ENCODE measurements at regions not wholly inside any gene's neighbourhood (a gene's known extent, or its start where the extent isn't known, plus 50 kb on each side); places are given as distances from the start of the nearest gene placed in this dataset.

DNA sequence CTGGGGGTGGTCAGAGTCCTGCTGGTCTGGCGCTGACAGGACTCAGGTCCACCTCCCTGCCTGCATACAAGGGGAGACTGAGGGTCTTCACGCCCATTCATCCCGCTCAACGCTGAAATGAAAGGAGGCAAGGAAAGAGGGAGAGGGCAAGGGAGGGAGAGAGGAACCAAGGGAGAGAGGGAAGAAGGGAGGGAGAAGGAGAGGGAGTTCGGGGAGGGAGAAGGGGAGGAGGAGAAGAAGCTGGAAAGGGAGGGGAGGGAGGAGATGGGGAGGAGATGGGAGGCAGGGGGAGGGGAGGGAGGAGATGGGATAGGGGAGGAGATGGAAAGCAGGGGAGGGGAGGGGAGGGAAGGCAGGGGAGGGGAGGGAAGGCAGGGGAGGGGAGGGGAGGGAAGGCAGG lies 69.4 kb upstream of the INPP5A start:
- Histone ChIP-seq H2BK120ac (ENCODE audit: low read depth, low read length) (no peak overlapping the region), H3K36me3 (ENCODE audit: control insufficient read depth, insufficient read depth, low read length) (no peaks in the 10 kb centered on the region), H3K9me3 (ENCODE audit: control insufficient read depth, insufficient read depth, low read length) (peaks cover 6% of the 10 kb centered on the region; the same call in 1 of the 2 replicates), H3K27ac (ENCODE audit: insufficient read depth, low read length) (no peak overlapping the region), H3K4me1 (ENCODE audit: control insufficient read depth, insufficient read depth, low read length) (no peaks in the 10 kb centered on the region; the same call in 1 of the 2 replicates), H4K91ac (ENCODE audit: insufficient read depth, low read depth, low read length) (no peak overlapping the region), H3K9ac (ENCODE audit: low read depth, low read length) (no peak overlapping the region), H3K23ac (ENCODE audit: low read depth, low read length) (no peak overlapping the region), H4K8ac (ENCODE audit: low read depth in 2 of 2, low read length in 2 of 2) (no peak overlapping the region), H3K14ac (replicated peaks; ENCODE audit: low read depth, low read length) (no peak overlapping the region), H3K27me3 (ENCODE audit: control insufficient read depth, insufficient read depth, low read length) (peaks cover 11% of the 10 kb centered on the region; the same call in 1 of the 2 replicates), H3K56ac (ENCODE audit: extremely low read depth, insufficient read depth, low read length) (no peak overlapping the region), H2BK15ac (ENCODE audit: low read depth, low read length) (no peak overlapping the region), H2AFZ (replicated peaks; ENCODE audit: low read length, poor library complexity) (no peak overlapping the region), H4K20me1 (ENCODE audit: insufficient read depth, low read length) (no peaks in the 10 kb centered on the region), H2BK20ac (ENCODE audit: low read depth, low read length) (no peak overlapping the region), H2AK9ac (replicated peaks; ENCODE audit: low read depth, low read length, poor library complexity) (no peak overlapping the region), H2BK5ac (ENCODE audit: low read depth, low read length, poor library complexity, severe bottlenecking) (no peak overlapping the region), H3K9me1 (ENCODE audit: insufficient read depth, low read length) (no peaks in the 10 kb centered on the region), H3K79me1 (ENCODE audit: low read depth in 1 of 2, low read length in 2 of 2) (no peaks in the 10 kb centered on the region), H4K5ac (ENCODE audit: low read depth, low read length) (no peak overlapping the region), H2AK5ac (ENCODE audit: low read depth, low read length) (no peak overlapping the region), H3K4me3 (ENCODE audit: insufficient read depth, low read depth, low read length) (no peak overlapping the region), H3K4ac (ENCODE audit: low read depth, low read length) (no peak overlapping the region), H3K18ac (ENCODE audit: low read depth, low read length) (no peak overlapping the region), H3K4me2 (ENCODE audit: low read depth, low read length) (no peak overlapping the region)
- in situ Hi-C loops (cut with MboI; ENCODE audit: low sequenced_read_pairs) = no loop called here
- ChIA-PET POLR2A (ENCODE audit: unreplicated experiment) (no interaction called here), CTCF (no interaction called here)
- TF ChIP-seq POLR2A (IDR thresholded peaks at IDR 0.05; ENCODE audit: low read depth, low read length) (no peak), FOS (IDR thresholded peaks at IDR 0.05; ENCODE audit: low read depth, low read length) (no peak), SMC3 (IDR thresholded peaks at IDR 0.05; ENCODE audit: low read depth, low read length) (no peak), MAFK (IDR thresholded peaks at IDR 0.05; ENCODE audit: low read depth, low read length) (no peak), MAZ (IDR thresholded peaks at IDR 0.05; ENCODE audit: borderline replicate concordance, low read depth, low read length) (no peak), MXI1 (IDR thresholded peaks at IDR 0.05; ENCODE audit: borderline replicate concordance, low read depth, low read length) (no peak), CHD1 (IDR thresholded peaks at IDR 0.05; ENCODE audit: low read depth, low read length) (no peak), RFX5 (IDR thresholded peaks at IDR 0.05; ENCODE audit: low read depth, low read length) (no peak), BHLHE40 (IDR thresholded peaks at IDR 0.05; ENCODE audit: low read depth, low read length) (no peak), RAD21 (IDR thresholded peaks at IDR 0.05; ENCODE audit: low read length) (no peak), CEBPB (IDR thresholded peaks at IDR 0.05; ENCODE audit: low read depth, low read length) (no peak)
- TF ChIP-seq, protein P1, sequence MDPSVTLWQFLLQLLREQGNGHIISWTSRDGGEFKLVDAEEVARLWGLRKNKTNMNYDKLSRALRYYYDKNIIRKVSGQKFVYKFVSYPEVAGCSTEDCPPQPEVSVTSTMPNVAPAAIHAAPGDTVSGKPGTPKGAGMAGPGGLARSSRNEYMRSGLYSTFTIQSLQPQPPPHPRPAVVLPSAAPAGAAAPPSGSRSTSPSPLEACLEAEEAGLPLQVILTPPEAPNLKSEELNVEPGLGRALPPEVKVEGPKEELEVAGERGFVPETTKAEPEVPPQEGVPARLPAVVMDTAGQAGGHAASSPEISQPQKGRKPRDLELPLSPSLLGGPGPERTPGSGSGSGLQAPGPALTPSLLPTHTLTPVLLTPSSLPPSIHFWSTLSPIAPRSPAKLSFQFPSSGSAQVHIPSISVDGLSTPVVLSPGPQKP (IDR thresholded peaks at IDR 0.05; ENCODE audit: borderline replicate concordance, low read depth, low read length) = no peak
- TF ChIP-seq, protein P2, sequence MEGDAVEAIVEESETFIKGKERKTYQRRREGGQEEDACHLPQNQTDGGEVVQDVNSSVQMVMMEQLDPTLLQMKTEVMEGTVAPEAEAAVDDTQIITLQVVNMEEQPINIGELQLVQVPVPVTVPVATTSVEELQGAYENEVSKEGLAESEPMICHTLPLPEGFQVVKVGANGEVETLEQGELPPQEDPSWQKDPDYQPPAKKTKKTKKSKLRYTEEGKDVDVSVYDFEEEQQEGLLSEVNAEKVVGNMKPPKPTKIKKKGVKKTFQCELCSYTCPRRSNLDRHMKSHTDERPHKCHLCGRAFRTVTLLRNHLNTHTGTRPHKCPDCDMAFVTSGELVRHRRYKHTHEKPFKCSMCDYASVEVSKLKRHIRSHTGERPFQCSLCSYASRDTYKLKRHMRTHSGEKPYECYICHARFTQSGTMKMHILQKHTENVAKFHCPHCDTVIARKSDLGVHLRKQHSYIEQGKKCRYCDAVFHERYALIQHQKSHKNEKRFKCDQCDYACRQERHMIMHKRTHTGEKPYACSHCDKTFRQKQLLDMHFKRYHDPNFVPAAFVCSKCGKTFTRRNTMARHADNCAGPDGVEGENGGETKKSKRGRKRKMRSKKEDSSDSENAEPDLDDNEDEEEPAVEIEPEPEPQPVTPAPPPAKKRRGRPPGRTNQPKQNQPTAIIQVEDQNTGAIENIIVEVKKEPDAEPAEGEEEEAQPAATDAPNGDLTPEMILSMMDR (conservative IDR thresholded peaks at IDR 0.05; ENCODE audit: low read depth, low read length) = no peak
- BruUV-seq (replicated peaks) = no TSS peak
- WGBS, 2 experiments (ENCODE audit: extremely low coverage in 2 of 2, insufficient read length in 1 of 2) = 40% methylated on average over 4 of the region's 5 CpGs; no CpG with 5 or more reads in 1 of the 2 experiments
- dilution Hi-C loops (cut with HindIII; ENCODE audit: low sequenced_read_pairs, unreplicated experiment) = no loop called here
- intact Hi-C loops (cut with micrococcal nuclease) = no loop called here
- no peak for DNase-seq
- no peak for ATAC-seq (ENCODE audit: low read depth)
